ENCODE measurements at regions not wholly inside any gene's neighbourhood (a gene's known extent, or its start where the extent isn't known, plus 50 kb on each side); places are given as distances from the start of the nearest gene placed in this dataset.
"Not testable (repeated sequence)": the region's sequence is repeated elsewhere in the genome, so short reads cannot be mapped to it uniquely, and the experiment has no call there.

DNA sequence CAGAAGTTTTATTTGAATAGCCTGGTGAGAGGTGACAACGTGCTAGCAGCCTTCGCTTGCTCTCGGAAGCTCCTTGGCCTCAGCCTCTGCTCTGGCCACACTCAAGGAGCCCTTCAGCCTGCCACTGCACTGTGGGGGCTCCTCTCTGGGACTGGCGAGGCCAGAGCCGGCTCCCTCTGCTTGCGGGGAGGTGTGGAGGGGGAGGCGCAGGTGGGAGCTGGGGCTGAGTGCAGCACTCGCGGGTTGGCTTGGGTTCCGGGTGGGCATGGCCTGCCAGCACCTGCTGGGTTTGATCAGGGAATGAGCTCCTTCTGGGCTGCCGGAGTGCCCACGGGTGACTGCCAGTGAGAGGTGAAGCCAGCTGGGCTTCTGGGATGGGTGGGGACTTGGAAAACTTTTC, 504.8 kb upstream of the TGIF2LX start:
- TF ChIP-seq, protein P1, sequence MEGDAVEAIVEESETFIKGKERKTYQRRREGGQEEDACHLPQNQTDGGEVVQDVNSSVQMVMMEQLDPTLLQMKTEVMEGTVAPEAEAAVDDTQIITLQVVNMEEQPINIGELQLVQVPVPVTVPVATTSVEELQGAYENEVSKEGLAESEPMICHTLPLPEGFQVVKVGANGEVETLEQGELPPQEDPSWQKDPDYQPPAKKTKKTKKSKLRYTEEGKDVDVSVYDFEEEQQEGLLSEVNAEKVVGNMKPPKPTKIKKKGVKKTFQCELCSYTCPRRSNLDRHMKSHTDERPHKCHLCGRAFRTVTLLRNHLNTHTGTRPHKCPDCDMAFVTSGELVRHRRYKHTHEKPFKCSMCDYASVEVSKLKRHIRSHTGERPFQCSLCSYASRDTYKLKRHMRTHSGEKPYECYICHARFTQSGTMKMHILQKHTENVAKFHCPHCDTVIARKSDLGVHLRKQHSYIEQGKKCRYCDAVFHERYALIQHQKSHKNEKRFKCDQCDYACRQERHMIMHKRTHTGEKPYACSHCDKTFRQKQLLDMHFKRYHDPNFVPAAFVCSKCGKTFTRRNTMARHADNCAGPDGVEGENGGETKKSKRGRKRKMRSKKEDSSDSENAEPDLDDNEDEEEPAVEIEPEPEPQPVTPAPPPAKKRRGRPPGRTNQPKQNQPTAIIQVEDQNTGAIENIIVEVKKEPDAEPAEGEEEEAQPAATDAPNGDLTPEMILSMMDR (conservative IDR thresholded peaks at IDR 0.05) = not testable (repeated sequence)
- not testable (repeated sequence) for TF ChIP-seq EZH2 (IDR thresholded peaks at IDR 0.05; ENCODE audit: low read depth)

Measured in PC-9 (cell line).